ENCODE measurements at regions not wholly inside any gene's neighbourhood (a gene's known extent, or its start where the extent isn't known, plus 50 kb on each side); places are given as distances from the start of the nearest gene placed in this dataset.

- Histone ChIP-seq H3K36me3 (ENCODE audit: control insufficient read depth, insufficient read depth, low read length) (no peaks in the 10 kb centered on the region), H3K27me3 (ENCODE audit: control insufficient read depth, insufficient read depth, low read length) (no peaks in the 10 kb centered on the region), H3K27ac (ENCODE audit: low read depth, low read length) (no peak overlapping the region), H3K4me1 (ENCODE audit: control insufficient read depth, insufficient read depth, low read length) (no peaks in the 10 kb centered on the region), H3K9me3 (ENCODE audit: control insufficient read depth, insufficient read depth, low read length) (no peaks in the 10 kb centered on the region), H3K4me3 (ENCODE audit: low read depth, low read length) (no peak overlapping the region)
- no peak for DNase-seq (ENCODE audit: low read depth in 4 of 6, low spot score in 6 of 6)
Observed at GRCh38 chr16:76756951-76757350, 434.0 kb upstream of the MON1B start.

GRCh38 chr16:76766538-76766937, 424.5 kb upstream of the MON1B start:
- no peak overlapping the region for H3K27ac ChIP-seq (ENCODE audit: low read depth, low read length)
- peaks cover 3% of the 10 kb centered on the region for H3K9me3 ChIP-seq (ENCODE audit: control insufficient read depth, insufficient read depth, low read length)
- no peaks in the 10 kb centered on the region for H3K36me3 ChIP-seq (ENCODE audit: control insufficient read depth, insufficient read depth, low read length)
- H3K27me3 ChIP-seq (ENCODE audit: control insufficient read depth, insufficient read depth, low read length), result no peaks in the 10 kb centered on the region
- no peak for DNase-seq (ENCODE audit: low read depth in 4 of 6, low spot score in 6 of 6)
- no peaks in the 10 kb centered on the region for H3K4me1 ChIP-seq (ENCODE audit: control insufficient read depth, insufficient read depth, low read length)
- H3K4me3 ChIP-seq (ENCODE audit: low read depth, low read length), result no peak overlapping the region

- no peaks in the 10 kb centered on the region for H3K36me3 ChIP-seq (ENCODE audit: control insufficient read depth, insufficient read depth, low read length)
- no peak overlapping the region for H3K4me3 ChIP-seq (ENCODE audit: low read depth, low read length)
- no peak for DNase-seq (ENCODE audit: low read depth in 4 of 6, low spot score in 6 of 6)
- no peaks in the 10 kb centered on the region for H3K27me3 ChIP-seq (ENCODE audit: control insufficient read depth, insufficient read depth, low read length)
- WGBS (ENCODE audit: insufficient coverage), result no CpG with 5 or more reads among the region's 3 CpGs
- no peak overlapping the region for H3K27ac ChIP-seq (ENCODE audit: low read depth, low read length)
- H3K4me1 ChIP-seq (ENCODE audit: control insufficient read depth, insufficient read depth, low read length), result no peaks in the 10 kb centered on the region
- H3K9me3 ChIP-seq (ENCODE audit: control insufficient read depth, insufficient read depth, low read length), result peaks cover 2% of the 10 kb centered on the region
Observed at GRCh38 chr16:76768316-76768715, 422.7 kb upstream of the MON1B start.

DNA sequence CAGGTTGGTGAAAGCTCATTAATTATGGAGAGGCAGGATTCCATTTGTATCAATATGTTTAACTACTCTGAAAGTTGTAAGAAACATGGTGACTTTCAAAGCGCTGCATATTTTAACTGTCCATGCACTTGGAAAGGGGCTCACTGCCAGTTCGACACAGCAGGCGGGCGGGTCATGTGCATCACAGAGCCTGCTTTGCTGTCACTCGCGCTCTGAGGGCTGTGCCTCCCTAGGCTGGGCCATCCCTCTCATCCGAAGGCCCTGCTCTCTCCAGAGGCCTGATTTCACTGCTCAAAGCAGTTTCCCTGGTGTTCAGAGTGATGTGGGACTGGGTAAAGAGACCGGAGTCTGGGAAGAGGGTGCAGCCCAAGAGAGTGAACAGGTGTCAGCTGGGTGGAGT, 422.0 kb upstream of the MON1B start:
- H3K27me3 ChIP-seq (ENCODE audit: control insufficient read depth, insufficient read depth, low read length), result no peaks in the 10 kb centered on the region
- 89% methylated on average over 8 of the region's 8 CpGs for WGBS (ENCODE audit: insufficient coverage)
- H3K4me3 ChIP-seq (ENCODE audit: low read depth, low read length), result no peak overlapping the region
- no peaks in the 10 kb centered on the region for H3K36me3 ChIP-seq (ENCODE audit: control insufficient read depth, insufficient read depth, low read length)
- no peak for DNase-seq (ENCODE audit: low read depth in 4 of 6, low spot score in 6 of 6)
- H3K27ac ChIP-seq (ENCODE audit: low read depth, low read length), result no peak overlapping the region
- H3K9me3 ChIP-seq (ENCODE audit: control insufficient read depth, insufficient read depth, low read length), result no peaks in the 10 kb centered on the region
- H3K4me1 ChIP-seq (ENCODE audit: control insufficient read depth, insufficient read depth, low read length), result no peaks in the 10 kb centered on the region

DNA sequence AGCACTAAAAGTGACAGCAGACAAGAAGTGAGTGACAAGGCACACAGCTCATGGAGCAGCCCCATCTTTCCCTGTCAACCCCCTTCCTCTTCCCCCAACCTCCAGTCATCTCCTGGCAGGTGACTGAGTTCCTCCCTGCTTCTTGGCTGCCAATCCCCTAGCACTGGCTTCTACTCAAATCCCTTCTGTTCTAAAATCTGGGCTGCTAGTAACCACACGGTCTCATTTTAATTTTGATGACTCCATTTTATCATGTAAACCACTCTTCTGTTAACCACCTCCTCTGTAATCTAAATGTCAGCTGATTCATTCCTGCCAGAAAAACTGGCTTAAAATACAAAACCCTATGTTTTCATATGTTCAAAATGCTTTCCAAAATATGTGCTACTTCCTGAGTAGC, 419.8 kb upstream of the MON1B start:
- Histone ChIP-seq H3K27me3 (ENCODE audit: control insufficient read depth, insufficient read depth, low read length) (no peaks in the 10 kb centered on the region), H3K36me3 (ENCODE audit: control insufficient read depth, insufficient read depth, low read length) (no peaks in the 10 kb centered on the region), H3K4me1 (ENCODE audit: control insufficient read depth, insufficient read depth, low read length) (no peaks in the 10 kb centered on the region), H3K27ac (ENCODE audit: low read depth, low read length) (no peak overlapping the region), H3K4me3 (ENCODE audit: low read depth, low read length) (no peak overlapping the region), H3K9me3 (ENCODE audit: control insufficient read depth, insufficient read depth, low read length) (no peaks in the 10 kb centered on the region)
- peak in 1 of 6 donors; percentile 94 for DNase-seq (ENCODE audit: low read depth in 4 of 6, low spot score in 6 of 6)
- WGBS (ENCODE audit: insufficient coverage), result 29% methylated on average over 1 of the region's 1 CpG

DNA sequence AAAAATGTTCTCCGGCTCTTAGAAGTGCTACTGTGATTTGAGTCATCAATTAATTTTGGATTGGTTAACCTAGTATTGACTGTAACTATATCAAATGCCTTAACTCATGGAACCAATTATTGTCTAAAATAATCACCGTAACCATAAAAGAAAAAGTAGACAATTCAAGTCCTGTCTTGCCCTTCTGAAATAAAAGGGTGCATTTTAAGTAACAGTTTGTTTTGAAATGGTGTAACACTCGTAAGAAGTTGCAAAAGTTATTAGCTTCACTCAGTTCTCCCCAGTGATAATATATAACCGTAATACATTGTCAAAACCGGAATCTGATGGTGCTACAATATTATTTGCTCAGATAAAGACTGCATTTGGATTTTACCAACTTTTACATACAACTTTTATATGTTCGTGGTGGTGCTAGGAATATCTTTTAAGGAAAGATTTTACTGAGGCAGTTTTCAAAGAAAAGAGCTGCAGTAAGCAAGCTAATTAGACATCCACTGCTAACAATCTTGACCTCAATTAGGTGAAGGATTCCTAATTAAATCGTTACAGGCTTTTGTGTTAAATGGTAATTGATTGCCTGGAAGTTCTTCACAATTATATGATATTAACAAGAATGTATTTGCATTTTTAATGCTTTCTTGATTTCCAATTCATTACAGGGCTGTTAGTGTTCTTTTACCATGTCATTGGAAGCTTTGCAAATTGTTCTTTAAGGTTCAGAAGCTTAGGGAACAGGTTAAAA, 413.1 kb upstream of the MON1B start:
- peak in 2 of 6 donors; percentile 13 to 41 for DNase-seq (ENCODE audit: low read depth in 4 of 6, low spot score in 6 of 6)

DNA sequence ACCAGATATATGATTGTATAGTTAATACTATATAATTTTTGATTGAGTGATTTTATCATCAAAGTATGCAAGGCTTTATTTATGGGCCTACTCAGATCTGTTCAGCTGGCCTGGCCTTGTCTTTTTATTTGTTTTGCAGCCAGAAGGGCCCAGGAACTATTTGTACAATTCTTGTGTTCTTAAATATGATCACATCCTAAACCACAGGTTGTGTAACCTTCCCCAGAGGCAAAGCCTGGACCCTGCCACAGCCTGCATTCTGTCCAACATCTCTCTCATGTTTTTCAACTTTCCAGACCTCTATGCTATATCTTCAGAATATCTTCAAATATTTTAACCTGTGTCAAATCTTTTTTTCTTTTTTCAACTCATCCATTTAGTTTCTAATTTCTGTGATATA, 410.4 kb upstream of the MON1B start:
- Histone ChIP-seq H3K9me3 (ENCODE audit: control insufficient read depth, insufficient read depth, low read length) (no peaks in the 10 kb centered on the region), H3K36me3 (ENCODE audit: control insufficient read depth, insufficient read depth, low read length) (no peaks in the 10 kb centered on the region), H3K4me1 (ENCODE audit: control insufficient read depth, insufficient read depth, low read length) (no peaks in the 10 kb centered on the region), H3K27me3 (ENCODE audit: control insufficient read depth, insufficient read depth, low read length) (no peaks in the 10 kb centered on the region), H3K27ac (ENCODE audit: low read depth, low read length) (no peak overlapping the region), H3K4me3 (ENCODE audit: low read depth, low read length) (no peak overlapping the region)
- DNase-seq (ENCODE audit: low read depth in 4 of 6, low spot score in 6 of 6), result no peak

More for the DNA sequence above, 413.1 kb upstream of the MON1B start:
- Histone ChIP-seq H3K4me3 (ENCODE audit: low read depth, low read length) (no peak overlapping the region), H3K4me1 (ENCODE audit: control insufficient read depth, insufficient read depth, low read length) (no peaks in the 10 kb centered on the region), H3K27me3 (ENCODE audit: control insufficient read depth, insufficient read depth, low read length) (no peaks in the 10 kb centered on the region), H3K9me3 (ENCODE audit: control insufficient read depth, insufficient read depth, low read length) (no peaks in the 10 kb centered on the region), H3K36me3 (ENCODE audit: control insufficient read depth, insufficient read depth, low read length) (no peaks in the 10 kb centered on the region), H3K27ac (ENCODE audit: low read depth, low read length) (no peak overlapping the region)
- WGBS (ENCODE audit: insufficient coverage), result no CpG with 5 or more reads among the region's 7 CpGs

GRCh38 chr16:76784530-76784929, 406.5 kb upstream of the MON1B start:
- Histone ChIP-seq H3K27me3 (ENCODE audit: control insufficient read depth, insufficient read depth, low read length) (no peaks in the 10 kb centered on the region), H3K4me1 (ENCODE audit: control insufficient read depth, insufficient read depth, low read length) (no peaks in the 10 kb centered on the region), H3K36me3 (ENCODE audit: control insufficient read depth, insufficient read depth, low read length) (no peaks in the 10 kb centered on the region), H3K9me3 (ENCODE audit: control insufficient read depth, insufficient read depth, low read length) (peaks cover 3% of the 10 kb centered on the region), H3K4me3 (ENCODE audit: low read depth, low read length) (no peak overlapping the region), H3K27ac (ENCODE audit: low read depth, low read length) (no peak overlapping the region)
- DNase-seq (ENCODE audit: low read depth in 4 of 6, low spot score in 6 of 6), result no peak
- 70% methylated on average over 5 of the region's 5 CpGs for WGBS (ENCODE audit: insufficient coverage)

- Histone ChIP-seq H3K36me3 (ENCODE audit: control insufficient read depth, insufficient read depth, low read length) (no peaks in the 10 kb centered on the region), H3K27me3 (ENCODE audit: control insufficient read depth, insufficient read depth, low read length) (no peaks in the 10 kb centered on the region), H3K27ac (ENCODE audit: low read depth, low read length) (no peak overlapping the region), H3K4me1 (ENCODE audit: control insufficient read depth, insufficient read depth, low read length) (no peaks in the 10 kb centered on the region), H3K9me3 (ENCODE audit: control insufficient read depth, insufficient read depth, low read length) (peaks cover 3% of the 10 kb centered on the region), H3K4me3 (ENCODE audit: low read depth, low read length) (no peak overlapping the region)
- DNase-seq (ENCODE audit: low read depth in 4 of 6, low spot score in 6 of 6), result no peak
- no CpG with 5 or more reads among the region's 4 CpGs for WGBS (ENCODE audit: insufficient coverage)
Observed at GRCh38 chr16:76787394-76787793, 403.6 kb upstream of the MON1B start.

DNA sequence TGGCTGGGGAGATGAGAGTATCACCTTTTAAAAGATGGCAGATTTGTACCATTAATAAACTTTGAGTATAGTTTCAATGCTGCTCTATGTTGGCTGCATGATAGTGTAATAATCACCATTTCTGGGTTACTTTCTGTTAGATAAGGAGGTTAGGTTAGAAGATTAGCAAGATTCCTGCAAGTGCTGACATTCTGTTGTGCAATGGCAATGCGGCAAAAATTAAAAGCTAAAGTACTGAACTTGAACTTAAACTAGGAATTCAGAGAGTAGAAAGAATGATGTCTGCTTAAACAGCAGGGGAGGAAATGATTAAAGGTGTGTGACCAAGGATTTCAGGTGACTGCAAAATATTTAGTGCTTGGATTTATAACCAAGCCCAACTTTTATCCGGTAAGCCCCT, 399.8 kb upstream of the MON1B start:
- WGBS (ENCODE audit: insufficient coverage), result 70% methylated on average over 1 of the region's 2 CpGs
- H3K4me1 ChIP-seq (ENCODE audit: control insufficient read depth, insufficient read depth, low read length), result no peaks in the 10 kb centered on the region
- DNase-seq (ENCODE audit: low read depth in 4 of 6, low spot score in 6 of 6), result no peak
- H3K27ac ChIP-seq (ENCODE audit: low read depth, low read length), result no peak overlapping the region
- H3K4me3 ChIP-seq (ENCODE audit: low read depth, low read length), result no peak overlapping the region
- no peaks in the 10 kb centered on the region for H3K36me3 ChIP-seq (ENCODE audit: control insufficient read depth, insufficient read depth, low read length)
- no peaks in the 10 kb centered on the region for H3K27me3 ChIP-seq (ENCODE audit: control insufficient read depth, insufficient read depth, low read length)
- H3K9me3 ChIP-seq (ENCODE audit: control insufficient read depth, insufficient read depth, low read length), result peaks cover 3% of the 10 kb centered on the region

Data from spinal cord (tissue), 9 donors.